ENCODE measurements at regions not wholly inside any gene's neighbourhood (a gene's known extent, or its start where the extent isn't known, plus 50 kb on each side); places are given as distances from the start of the nearest gene placed in this dataset.

- DNase-seq, result no peak
Observed at GRCh38 chr11:91209306-91209705, 986.5 kb upstream of the CHORDC1 start.

DNA sequence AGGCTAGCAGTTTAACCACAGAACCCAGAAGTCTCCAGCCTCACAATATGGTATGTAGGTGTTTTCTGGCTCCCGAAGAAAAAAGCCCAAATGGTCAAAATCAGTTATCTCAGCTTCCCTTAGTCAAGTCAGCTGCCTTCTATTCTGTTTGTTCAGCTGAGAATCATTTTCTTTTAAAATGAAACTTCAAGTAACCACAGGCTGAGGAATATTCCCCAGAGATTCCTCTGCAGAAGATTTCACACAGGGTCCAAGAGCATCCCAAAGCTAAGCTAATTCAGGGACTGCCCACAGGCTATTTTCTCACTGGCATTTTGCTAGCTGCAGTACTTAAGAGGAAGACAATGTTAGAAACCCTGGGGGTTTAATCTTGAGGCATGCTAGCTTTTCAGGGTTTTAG is 977.0 kb upstream of the CHORDC1 start:
- no peak for DNase-seq

GRCh38 chr11:91194546-91194945 is 971.7 kb upstream of the CHORDC1 start:
- no peak for DNase-seq

DNA sequence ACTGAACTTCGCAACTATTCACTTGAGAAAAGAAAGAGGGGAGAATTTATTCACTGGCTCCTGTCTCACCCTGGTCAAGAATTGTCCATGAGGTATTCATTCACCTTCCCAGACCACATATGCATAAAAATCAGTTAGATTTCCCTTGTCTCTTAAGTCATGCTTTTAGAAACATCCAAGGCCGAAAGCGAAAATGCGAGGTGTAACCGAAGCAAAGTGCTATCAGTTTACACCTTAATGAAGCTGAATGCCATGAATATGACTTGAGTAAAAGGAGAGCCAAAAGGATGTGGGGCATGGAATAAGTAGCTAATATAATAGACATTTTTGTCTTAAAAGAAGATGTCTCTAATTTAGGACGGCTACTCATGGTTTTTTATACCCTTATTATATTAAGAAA is 965.6 kb upstream of the CHORDC1 start:
- no peak for DNase-seq

DNA sequence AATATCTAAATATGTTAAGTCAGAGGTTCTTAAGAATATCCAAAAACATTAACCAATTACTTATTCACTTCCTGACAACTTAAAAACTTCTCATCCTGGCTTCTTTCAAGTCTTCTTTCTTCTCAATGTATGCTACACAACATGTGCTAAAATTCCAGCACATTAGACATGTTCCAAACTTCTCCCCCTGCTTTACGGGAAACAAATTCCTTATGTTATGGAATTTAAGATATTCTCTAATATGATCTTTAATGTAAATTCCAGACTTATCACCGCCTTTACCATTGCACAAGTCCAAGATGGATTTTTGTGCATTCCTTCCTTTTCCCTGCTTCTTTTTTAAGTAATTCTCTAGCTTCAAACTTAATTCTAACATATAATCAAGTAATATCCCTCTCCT is 964.5 kb upstream of the CHORDC1 start:
- no peak for DNase-seq

DNA sequence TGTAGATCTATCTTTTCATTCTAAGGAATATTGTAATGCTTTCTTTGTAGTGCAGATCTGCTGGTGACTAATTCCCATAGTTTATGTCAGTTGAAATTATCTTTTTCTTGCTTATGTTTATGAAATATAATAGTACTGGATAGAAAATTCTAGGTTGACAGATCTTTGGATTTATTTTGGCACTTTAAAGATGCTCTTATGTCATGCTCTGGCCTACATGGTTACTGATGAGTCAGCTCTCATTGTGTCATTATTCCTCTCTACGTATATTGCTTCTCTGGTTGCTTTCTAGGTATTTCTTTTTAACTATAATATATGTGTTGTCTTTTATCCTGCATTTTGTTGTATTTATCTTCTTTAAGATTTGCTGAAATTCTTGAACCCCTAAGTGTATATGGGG is 955.5 kb upstream of the CHORDC1 start:
- DNase-seq, result no peak

DNA sequence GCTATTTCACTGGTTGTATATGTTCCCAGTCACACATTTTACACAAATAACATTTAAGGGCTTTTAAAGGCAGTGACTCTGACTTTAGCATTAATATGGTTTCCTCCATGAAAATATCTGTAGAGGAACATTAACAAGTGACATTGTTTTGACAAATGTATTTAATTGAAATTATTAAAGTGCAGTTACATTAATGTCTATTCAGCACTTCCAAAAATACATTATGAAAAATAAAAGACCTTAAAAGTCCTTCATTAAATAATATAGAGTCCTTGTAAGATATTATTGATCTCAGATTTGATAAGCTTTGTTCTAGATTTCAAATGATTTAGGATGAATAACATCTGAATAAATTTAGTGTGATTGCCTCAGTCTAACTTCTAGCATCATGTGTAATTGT is 951.9 kb upstream of the CHORDC1 start:
- DNase-seq, result no peak

GRCh38 chr11:91174193-91174592 is 951.3 kb upstream of the CHORDC1 start:
- peak; percentile 7 for DNase-seq

DNA sequence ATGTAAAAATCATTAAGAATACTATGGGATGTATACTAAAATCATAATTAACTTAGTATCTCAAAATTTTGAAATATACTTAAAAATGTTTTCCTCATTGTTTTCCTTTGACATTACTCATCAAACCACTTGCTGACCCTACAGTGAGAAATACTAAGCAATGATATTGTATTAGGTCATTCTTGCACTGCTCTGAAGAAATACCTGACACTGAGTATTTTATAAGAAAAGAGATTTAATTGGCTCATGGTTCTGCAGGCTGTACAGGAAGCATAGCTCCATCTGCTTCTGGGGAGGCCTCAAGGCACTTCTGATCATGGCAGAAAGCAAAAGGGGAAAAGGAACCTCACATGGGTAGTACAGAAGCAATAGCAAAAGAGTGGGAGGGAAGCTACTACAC is 950.9 kb upstream of the CHORDC1 start:
- no peak for DNase-seq

DNA sequence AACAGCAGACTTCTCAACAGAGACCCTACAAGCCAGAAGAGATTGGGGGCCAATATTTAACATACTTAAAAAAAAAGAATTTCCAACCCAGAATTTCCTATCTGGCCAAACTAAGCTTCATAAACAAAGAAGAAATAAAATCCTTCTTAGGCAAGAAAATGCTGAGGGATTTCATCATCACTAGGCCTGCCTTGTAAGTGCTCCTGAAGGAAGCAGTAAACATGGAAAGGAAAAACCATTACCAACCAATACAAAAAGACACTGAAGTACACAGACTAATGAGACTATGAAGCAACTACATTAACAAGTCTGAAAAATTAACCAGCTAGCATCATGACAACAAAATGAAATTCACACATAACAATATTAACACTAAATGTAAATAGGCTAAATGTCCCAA is 947.9 kb upstream of the CHORDC1 start:
- no peak for DNase-seq

DNA sequence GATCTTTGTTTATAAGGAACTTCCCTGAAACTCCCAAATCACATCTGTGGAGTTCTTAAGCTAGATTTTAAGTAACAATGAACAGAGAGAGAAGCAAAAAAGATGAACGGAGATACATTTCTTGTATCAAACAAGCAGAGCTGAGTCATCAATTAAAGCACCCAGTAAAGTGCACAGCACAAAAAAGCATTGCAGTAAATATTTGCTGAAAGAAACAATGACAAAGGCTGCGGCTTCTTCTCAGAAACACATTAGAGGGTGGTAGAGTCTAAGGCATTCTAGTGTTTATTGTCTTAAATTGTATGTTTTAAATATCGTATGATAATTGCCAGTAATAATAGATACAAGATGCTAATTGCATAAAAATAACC is 941.6 kb upstream of the CHORDC1 start:
- no peak for DNase-seq

GRCh38 chr11:91163619-91164451 is 941.0 kb upstream of the CHORDC1 start:
- DNase-seq, result no peak

DNA sequence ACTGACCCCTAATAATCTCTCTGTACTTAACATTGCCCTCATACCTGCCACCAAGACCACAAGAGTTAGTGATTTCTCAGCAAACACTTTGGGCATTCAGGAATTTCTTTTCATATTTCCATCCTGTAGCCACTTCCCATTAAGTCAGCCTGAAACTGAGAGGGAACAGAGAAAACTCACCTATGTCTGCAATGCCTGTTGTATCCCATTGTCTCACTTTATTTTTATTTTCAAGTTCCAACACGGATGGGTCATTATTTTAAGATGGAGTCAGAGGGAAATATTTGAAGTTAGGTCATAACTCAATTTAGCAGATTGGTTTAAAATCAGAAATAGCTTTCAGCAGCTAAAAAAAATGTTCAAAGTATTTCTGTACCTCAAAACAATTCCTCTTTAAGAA is 937.8 kb upstream of the CHORDC1 start:
- no peak for DNase-seq

DNA sequence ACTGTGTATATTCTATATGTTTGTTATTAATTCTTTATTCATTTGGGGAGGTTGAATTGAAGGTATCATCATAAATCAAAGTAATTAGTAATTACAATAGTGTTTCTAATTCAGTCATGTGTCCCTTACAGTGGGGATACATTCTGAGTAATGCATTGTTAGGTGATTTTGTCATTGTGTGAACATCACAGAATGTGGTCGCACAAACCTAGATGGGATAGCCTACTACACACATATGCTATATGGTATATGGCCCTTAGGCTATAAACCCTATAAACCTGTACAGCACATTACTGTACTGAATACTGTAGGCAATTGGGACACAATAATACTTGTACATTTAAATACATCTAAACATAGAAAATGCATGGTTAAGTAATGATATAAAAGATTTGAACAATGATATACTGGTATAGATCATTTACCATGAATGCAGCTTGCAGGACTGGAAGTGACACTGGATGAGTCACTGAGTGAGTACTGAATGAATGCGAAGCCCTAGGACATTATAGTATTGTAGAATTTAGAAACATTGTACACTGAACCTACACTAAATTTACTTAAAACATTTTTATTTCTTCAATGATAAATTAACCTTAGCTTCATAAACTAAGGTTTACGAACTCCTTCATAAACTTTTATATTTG is 936.2 kb upstream of the CHORDC1 start:
- no peak for DNase-seq

- DNase-seq, result no peak
Observed at GRCh38 chr11:91158297-91158696, 935.4 kb upstream of the CHORDC1 start.

DNA sequence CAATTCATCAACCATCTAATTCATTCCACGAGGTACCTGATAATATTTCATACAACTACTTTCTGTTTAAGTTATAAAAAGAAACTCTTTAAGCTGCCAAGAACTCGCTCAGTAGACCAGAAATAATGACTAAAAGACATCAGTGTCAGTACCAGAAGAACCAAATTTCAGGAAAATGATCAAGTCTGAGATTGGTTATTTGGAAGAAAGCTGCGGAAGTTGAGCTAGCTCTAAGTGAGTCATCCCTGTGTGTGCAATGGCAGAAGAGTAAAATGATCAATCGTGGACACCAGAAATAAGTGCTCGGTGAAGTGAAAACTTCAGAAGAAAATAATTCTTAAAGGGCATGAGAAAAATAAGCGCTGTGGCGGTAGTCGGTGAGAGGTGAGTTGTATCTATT is 933.2 kb upstream of the CHORDC1 start:
- no peak for DNase-seq

- no peak for DNase-seq
Observed at GRCh38 chr11:91147885-91148284, 925.0 kb upstream of the CHORDC1 start.

DNA sequence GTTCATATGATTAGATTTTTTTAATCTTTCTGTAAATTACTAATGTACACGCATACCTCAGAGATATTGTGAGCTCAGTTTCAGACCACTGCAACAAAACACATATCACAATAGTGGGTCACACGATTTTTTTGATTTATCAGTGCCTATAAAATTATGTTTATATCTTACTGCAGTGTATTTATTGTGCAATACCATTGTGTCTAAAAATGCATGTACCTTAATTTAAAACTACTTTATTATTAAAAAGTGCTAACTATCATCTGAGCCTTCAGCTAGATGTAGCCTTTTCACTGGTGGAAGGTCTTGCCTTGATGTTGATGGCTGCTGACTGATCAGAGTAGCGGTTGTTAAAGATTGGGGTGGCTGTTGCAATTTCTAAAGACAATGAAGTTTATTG is 918.8 kb upstream of the CHORDC1 start:
- no peak for DNase-seq

DNA sequence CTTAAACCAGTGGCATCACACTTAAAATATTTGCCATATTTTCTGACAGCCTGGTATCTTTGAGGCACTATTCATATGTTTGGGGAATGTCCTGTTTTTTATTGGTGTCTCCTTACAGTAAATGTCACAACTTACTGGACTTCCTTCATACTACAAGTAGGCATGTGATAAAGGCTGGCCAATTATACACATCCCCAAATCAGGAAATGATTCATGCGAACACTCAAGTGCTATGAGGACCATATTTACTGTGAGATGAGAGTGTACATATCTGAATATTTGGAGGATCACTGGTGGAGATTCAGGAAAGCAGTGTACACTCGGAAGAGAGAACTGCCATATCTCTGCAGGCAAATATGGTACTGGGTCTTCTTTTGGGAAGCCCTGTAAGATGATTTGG is 913.8 kb upstream of the CHORDC1 start:
- DNase-seq, result no peak

GRCh38 chr11:91133361-91133760 is 910.5 kb upstream of the CHORDC1 start:
- no peak for DNase-seq

GRCh38 chr11:91129596-91129995 is 906.7 kb upstream of the CHORDC1 start:
- no peak for DNase-seq

DNA sequence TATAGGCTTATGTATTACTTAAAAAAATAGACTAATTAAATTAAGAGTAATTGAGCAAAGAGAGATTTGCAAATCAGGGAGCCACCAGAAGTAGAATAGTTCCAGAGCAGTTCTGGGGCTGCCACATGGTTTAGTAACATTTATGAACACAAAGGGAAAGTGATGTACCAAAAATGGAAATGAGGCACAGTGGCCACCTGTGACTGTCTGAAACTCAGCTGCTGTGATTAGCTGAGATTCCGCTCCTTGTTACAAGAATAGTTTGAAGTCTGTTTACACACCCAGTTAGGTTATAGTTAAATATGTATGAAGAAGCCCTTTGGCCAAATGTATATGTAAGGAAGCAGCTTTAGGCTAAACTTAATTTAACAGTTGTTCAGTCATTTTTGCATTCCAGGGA is 901.5 kb upstream of the CHORDC1 start:
- DNase-seq, result no peak

DNA sequence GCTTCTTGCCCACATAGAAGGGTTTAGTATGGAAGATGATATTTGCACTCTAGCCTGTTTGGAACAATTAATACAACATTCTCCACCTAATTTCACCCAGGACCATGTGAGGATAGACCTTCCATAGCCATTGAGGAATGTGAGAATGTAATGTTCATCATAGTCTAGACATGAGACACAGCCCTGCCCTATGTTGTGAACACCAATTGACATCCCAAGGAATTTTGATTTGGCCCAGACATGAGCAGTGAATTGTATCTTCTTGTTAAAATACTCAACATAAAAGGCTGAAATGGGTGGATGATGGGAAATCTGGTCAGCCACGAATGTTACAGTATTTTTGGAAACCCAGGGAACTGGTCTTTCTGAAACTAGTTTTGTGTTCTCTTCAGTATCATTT is 892.3 kb upstream of the CHORDC1 start:
- DNase-seq, result no peak

DNA sequence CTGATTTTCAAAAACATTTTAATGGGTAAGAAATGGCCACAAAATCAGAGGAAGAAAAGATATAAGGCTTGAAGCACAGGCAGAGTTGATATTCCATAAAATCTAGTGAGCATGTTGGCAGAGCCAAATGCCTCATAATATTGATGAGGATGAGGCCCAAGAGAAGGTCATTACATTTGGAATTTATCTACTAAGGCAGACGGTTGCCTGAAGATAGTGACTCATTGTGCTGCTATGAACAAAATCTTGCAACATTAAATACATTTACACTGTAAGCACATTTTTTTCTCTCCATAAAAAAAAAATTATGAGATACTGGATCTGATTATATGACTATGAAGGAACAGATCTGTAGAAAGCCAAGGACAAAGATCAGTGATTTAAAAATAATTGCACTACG is 881.4 kb upstream of the CHORDC1 start:
- no peak for DNase-seq

DNA sequence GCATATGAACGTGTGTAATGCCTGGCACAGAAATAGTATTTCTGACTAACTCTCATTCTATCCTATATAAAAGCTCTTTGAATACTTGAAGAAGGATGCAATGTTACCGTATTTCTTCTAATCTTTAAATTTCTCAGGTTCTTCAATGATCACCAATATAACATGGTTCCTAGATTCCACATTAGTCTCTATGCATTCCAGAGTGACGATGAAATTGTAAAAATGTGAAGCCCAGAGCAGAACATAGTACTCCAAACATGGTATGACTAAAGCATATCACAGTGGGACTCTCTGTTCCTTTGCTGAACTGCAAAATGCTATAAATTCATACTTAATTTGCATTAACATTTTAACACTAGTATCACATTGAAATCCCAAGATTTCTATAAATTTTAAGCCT is 877.6 kb upstream of the CHORDC1 start:
- DNase-seq, result no peak
